CD14-positive monocyte (primary cell): ENCODE measurements at regions not wholly inside any gene's neighbourhood (a gene's known extent, or its start where the extent isn't known, plus 50 kb on each side); places are given as distances from the start of the nearest gene placed in this dataset.

Source experiments
- DNase-seq, 3 donors: peaks; one replicate each; pipeline ENCODE4 v3.0.0-alpha.2; 2011 to 2022
- H2AFZ ChIP-seq: 2 replicates; pipeline ENCODE4 v1.6.0; 2012; ENCODE audit warnings: mild to moderate bottlenecking, low read depth, low read length, inconsistent platforms; ENCODE audit not compliant: insufficient read depth, poor library complexity, severe bottlenecking
- H3K27ac ChIP-seq, 2 donors: 1 replicate in 1 of 2; 2 replicates in 1 of 2; pipeline ENCODE4 v1.5.1; 2012 to 2013; ENCODE audit warnings: low read length in 2 of 2, control low read depth in 1 of 2, inconsistent platforms in 1 of 2, low read depth in 1 of 2, mild to moderate bottlenecking in 1 of 2
- H3K27me3 ChIP-seq, 2 donors: one replicate each; pipeline versions ENCODE4 v1.6.0 to v1.6.1; 2011 to 2013; ENCODE audit warnings: low read length in 2 of 2; ENCODE audit not compliant: control insufficient read depth in 2 of 2, insufficient read depth in 2 of 2
- H3K36me3 ChIP-seq, 2 donors: replicated peaks in 1 of 2; 1 replicate in 1 of 2; 2 replicates in 1 of 2; pipeline versions ENCODE4 v1.5.1 to v1.6.1; 2012 to 2013; ENCODE audit warnings: low read length in 2 of 2, control low read depth in 1 of 2, inconsistent platforms in 1 of 2, mild to moderate bottlenecking in 1 of 2; ENCODE audit not compliant: insufficient read depth in 2 of 2, control insufficient read depth in 1 of 2
- H3K4me1 ChIP-seq, 2 donors: 1 replicate in 1 of 2; 2 replicates in 1 of 2; pipeline versions ENCODE4 v1.5.1 to v1.6.1; 2012 to 2013; ENCODE audit warnings: low read length in 2 of 2, control low read depth in 1 of 2, inconsistent platforms in 1 of 2, mild to moderate bottlenecking in 1 of 2, moderate library complexity in 1 of 2; ENCODE audit not compliant: insufficient read depth in 2 of 2, control insufficient read depth in 1 of 2
- H3K4me2 ChIP-seq: replicated peaks from 2 replicates; pipeline ENCODE3; 2012; ENCODE audit warnings: low read length, moderate library complexity, mild to moderate bottlenecking; ENCODE audit not compliant: poor library complexity, severe bottlenecking; ENCODE audit errors: extremely low read depth
- H3K4me3 ChIP-seq, 3 experiments: fragments of 200-600 bp in 1 of 3; sonication (generic) in 1 of 3; replicated peaks in 1 of 3; 1 replicate in 2 of 3; 2 replicates in 1 of 3; pipeline ENCODE4 v1.5.1; 2011 to 2013; ENCODE audit warnings: low read length in 3 of 3, mild to moderate bottlenecking in 3 of 3, control low read depth in 2 of 3, low read depth in 2 of 3, inconsistent platforms in 1 of 3, moderate library complexity in 1 of 3
- H3K79me2 ChIP-seq: 2 replicates; pipeline ENCODE4 v1.6.0; 2012; ENCODE audit warnings: mild to moderate bottlenecking, control low read depth, inconsistent platforms, low read length, moderate library complexity; ENCODE audit not compliant: insufficient read depth
- H3K9ac ChIP-seq: 2 replicates; pipeline ENCODE4 v1.6.0; 2017; ENCODE audit warnings: low read length, mild to moderate bottlenecking; ENCODE audit not compliant: insufficient read depth, poor library complexity, severe bottlenecking
- H3K9me3 ChIP-seq, 2 donors: replicated peaks in 1 of 2; 1 replicate in 1 of 2; 2 replicates in 1 of 2; pipeline versions ENCODE4 v1.5.1 to v1.6.1; 2012 to 2013; ENCODE audit warnings: low read length in 2 of 2, control low read depth in 1 of 2; ENCODE audit not compliant: control insufficient read depth in 1 of 2, insufficient read depth in 1 of 2
- H4K20me1 ChIP-seq: 2 replicates; pipeline ENCODE4 v1.6.0; 2012; ENCODE audit warnings: mild to moderate bottlenecking, low read length, control low read depth, moderate library complexity; ENCODE audit not compliant: insufficient read depth
- H3K27ac Mint-ChIP-seq, 7 donors: one replicate each; pipeline ENCODE4 v1.8.0; 2020; ENCODE audit warnings: mild to moderate bottlenecking in 7 of 7, mixed read lengths in 7 of 7, moderate library complexity in 6 of 7, inconsistent platforms in 2 of 7
- H3K27me3 Mint-ChIP-seq, 3 donors: one replicate each; pipeline ENCODE4 v1.8.0; 2021 to 2022; ENCODE audit warnings: low read depth in 3 of 3, mild to moderate bottlenecking in 3 of 3, mixed read lengths in 3 of 3, moderate library complexity in 3 of 3, inconsistent platforms in 1 of 3
- H3K36me3 Mint-ChIP-seq, 2 donors: one replicate each; pipeline ENCODE4 v1.8.0; 2020; ENCODE audit warnings: mixed read lengths in 2 of 2, inconsistent platforms in 1 of 2, mild to moderate bottlenecking in 1 of 2
- H3K4me1 Mint-ChIP-seq: one replicate; pipeline ENCODE4 v1.8.0; 2020; ENCODE audit warnings: mild to moderate bottlenecking, mixed read lengths
- H3K4me3 Mint-ChIP-seq, 2 donors: one replicate each; pipeline ENCODE4 v1.8.0; 2020; ENCODE audit warnings: mild to moderate bottlenecking in 2 of 2, mixed read lengths in 2 of 2, moderate library complexity in 1 of 2
- H3K9me3 Mint-ChIP-seq, 7 donors: one replicate each; pipeline ENCODE4 v1.8.0; 2020 to 2022; ENCODE audit warnings: mixed read lengths in 7 of 7, mild to moderate bottlenecking in 6 of 7, moderate library complexity in 6 of 7, inconsistent platforms in 2 of 7
- WGBS: methylation state at CpG from one replicate; pipeline ENCODE4 v1.1.5; 2013; ENCODE audit warnings: missing lambda C conversion rate; ENCODE audit not compliant: insufficient coverage; 5-methylcytosine and 5-hydroxymethylcytosine counted together
- intact Hi-C, 2 donors: fragments of 100-400 bp; cut with micrococcal nuclease; formaldehyde crosslinking; loops; one replicate each; pipeline versions ENCODE4 v1.15.0 to v1.15.1; 2023
- TF ChIP-seq, protein P1 (sequence below): fragments of 200-600 bp; IDR thresholded peaks from one replicate; pipeline ENCODE4 v1.8.0; 2022; ENCODE audit warnings: antibody characterized with exemption, mild to moderate bottlenecking

DNA sequence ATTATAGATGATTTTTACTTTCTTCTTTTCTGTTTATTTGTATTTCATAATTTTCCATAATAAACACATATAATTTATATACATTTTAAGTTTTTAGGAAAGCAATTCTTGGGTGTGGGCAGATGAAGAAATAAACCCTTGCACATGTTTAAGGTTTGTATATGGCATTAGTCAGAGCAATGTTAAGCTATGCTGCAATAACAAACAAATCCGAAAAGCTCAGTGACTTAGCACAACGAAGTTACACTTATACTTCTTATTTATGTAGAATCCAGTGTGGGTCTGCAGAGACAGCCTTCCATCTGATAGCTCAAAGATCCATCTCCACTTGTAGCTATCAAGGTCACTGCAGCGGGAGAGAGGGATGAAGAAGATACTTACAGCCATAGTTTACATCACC is 68.5 kb upstream of the BARX2 start:
- TF ChIP-seq, protein P1, sequence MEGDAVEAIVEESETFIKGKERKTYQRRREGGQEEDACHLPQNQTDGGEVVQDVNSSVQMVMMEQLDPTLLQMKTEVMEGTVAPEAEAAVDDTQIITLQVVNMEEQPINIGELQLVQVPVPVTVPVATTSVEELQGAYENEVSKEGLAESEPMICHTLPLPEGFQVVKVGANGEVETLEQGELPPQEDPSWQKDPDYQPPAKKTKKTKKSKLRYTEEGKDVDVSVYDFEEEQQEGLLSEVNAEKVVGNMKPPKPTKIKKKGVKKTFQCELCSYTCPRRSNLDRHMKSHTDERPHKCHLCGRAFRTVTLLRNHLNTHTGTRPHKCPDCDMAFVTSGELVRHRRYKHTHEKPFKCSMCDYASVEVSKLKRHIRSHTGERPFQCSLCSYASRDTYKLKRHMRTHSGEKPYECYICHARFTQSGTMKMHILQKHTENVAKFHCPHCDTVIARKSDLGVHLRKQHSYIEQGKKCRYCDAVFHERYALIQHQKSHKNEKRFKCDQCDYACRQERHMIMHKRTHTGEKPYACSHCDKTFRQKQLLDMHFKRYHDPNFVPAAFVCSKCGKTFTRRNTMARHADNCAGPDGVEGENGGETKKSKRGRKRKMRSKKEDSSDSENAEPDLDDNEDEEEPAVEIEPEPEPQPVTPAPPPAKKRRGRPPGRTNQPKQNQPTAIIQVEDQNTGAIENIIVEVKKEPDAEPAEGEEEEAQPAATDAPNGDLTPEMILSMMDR = no peak
- H2AFZ ChIP-seq = no peak overlapping the region
- Mint-ChIP-seq H3K27ac (no peak overlapping the region), H3K4me3 (no peak overlapping the region), H3K27me3 (peaks cover 2 to 5% (median 2%) of the 10 kb centered on the region in 3 donors), H3K36me3 (peaks cover 0 to 2% of the 10 kb centered on the region in 2 donors), H3K9me3 (peaks cover 2 to 14% (median 6%) of the 10 kb centered on the region in 7 donors), H3K4me1 (no peaks in the 10 kb centered on the region)
- no peak overlapping the region for H3K4me2 ChIP-seq
- no peak overlapping the region for H3K27ac ChIP-seq
- WGBS = no CpG with 5 or more reads among the region's 3 CpGs
- H3K9ac ChIP-seq = no peak overlapping the region
- H3K27me3 ChIP-seq = peaks cover 0 to 3% of the 10 kb centered on the region in 2 donors
- H3K4me3 ChIP-seq = no peak overlapping the region
- no peak for DNase-seq
- H3K9me3 ChIP-seq = peaks cover 0 to 4% of the 10 kb centered on the region in 2 donors
- intact Hi-C loops = no loop called here
- no peaks in the 10 kb centered on the region for H3K36me3 ChIP-seq
- no peaks in the 10 kb centered on the region for H3K4me1 ChIP-seq
- H4K20me1 ChIP-seq = no peaks in the 10 kb centered on the region
- no peaks in the 10 kb centered on the region for H3K79me2 ChIP-seq

GRCh38 chr11:129302386-129303101 is 73.1 kb upstream of the BARX2 start:
- TF ChIP-seq, protein P1 = no peak

More at GRCh38 chr11:129302386-129303101, 73.1 kb upstream of the BARX2 start:
- no peaks in the 10 kb centered on the region for H3K79me2 ChIP-seq
- no peak overlapping the region for H3K27ac Mint-ChIP-seq
- H4K20me1 ChIP-seq = no peaks in the 10 kb centered on the region
- H2AFZ ChIP-seq = no peak overlapping the region
- H3K36me3 ChIP-seq = no peaks in the 10 kb centered on the region
- DNase-seq = no peak
- WGBS = 81% methylated on average over 5 of the region's 6 CpGs
- peaks cover 0 to 4% (median 0%) of the 10 kb centered on the region in 7 donors for H3K9me3 Mint-ChIP-seq
- peaks cover 0 to 9% (median 2%) of the 10 kb centered on the region in 3 donors for H3K27me3 Mint-ChIP-seq
- H3K4me2 ChIP-seq = no peak overlapping the region
- H3K9me3 ChIP-seq = no peaks in the 10 kb centered on the region
- H3K27ac ChIP-seq = no peak overlapping the region
- H3K4me3 Mint-ChIP-seq = no peak overlapping the region
- H3K4me3 ChIP-seq = no peak overlapping the region
- no peaks in the 10 kb centered on the region for H3K4me1 ChIP-seq
- H3K27me3 ChIP-seq = peaks cover 0 to 3% of the 10 kb centered on the region in 2 donors
- H3K4me1 Mint-ChIP-seq = peaks cover 5% of the 10 kb centered on the region
- H3K36me3 Mint-ChIP-seq = no peaks in the 10 kb centered on the region
- no peak overlapping the region for H3K9ac ChIP-seq
- intact Hi-C loops = no loop called here
